Psoas muscle (tissue), 7 donors: ENCODE measurements at regions not wholly inside any gene's neighbourhood (a gene's known extent, or its start where the extent isn't known, plus 50 kb on each side); places are given as distances from the start of the nearest gene placed in this dataset.

ENCODE experiments used
- ATAC-seq, 4 donors: fragments of 200-7000 bp; cut with Tn5 transposase; one replicate each; pipeline ENCODE4 v1.9.1; 2020; ENCODE audit warnings: moderate library complexity in 3 of 4, mild to moderate bottlenecking in 2 of 4
- DNase-seq, 2 donors: peaks; one replicate each; pipeline ENCODE4 v3.0.0-alpha.2; 2020
- H3K27ac ChIP-seq: fragments of 200-600 bp; one replicate; pipeline ENCODE4 v1.8.0; 2022
- H3K27me3 ChIP-seq, 3 donors: fragments of 200-600 bp in 1 of 3; one replicate each; pipeline versions ENCODE4 v1.6.1 to v1.8.0; 2013 to 2022; ENCODE audit warnings: low read length in 2 of 3, mild to moderate bottlenecking in 2 of 3, moderate library complexity in 1 of 3; ENCODE audit not compliant: insufficient read depth in 3 of 3
- H3K36me3 ChIP-seq, 2 donors: fragments of 200-600 bp in 1 of 2; one replicate each; pipeline versions ENCODE4 v1.6.1 to v1.8.0; 2013 to 2022; ENCODE audit warnings: low read depth in 1 of 2, mild to moderate bottlenecking in 1 of 2, moderate library complexity in 1 of 2; ENCODE audit not compliant: insufficient read depth in 1 of 2
- H3K4me1 ChIP-seq: fragments of 200-600 bp; one replicate; pipeline ENCODE4 v1.8.0; 2022
- H3K4me3 ChIP-seq: fragments of 200-600 bp; one replicate; pipeline ENCODE4 v1.8.0; 2022; ENCODE audit warnings: mild to moderate bottlenecking
- H3K9me3 ChIP-seq: fragments of 200-600 bp; one replicate; pipeline ENCODE4 v1.8.0; 2022
- WGBS, 3 donors: extraction: QIAGEN DNeasy Blood & Tissue Kit; methylation state at CpG; one replicate each; pipeline versions ENCODE4 v1.1.6 to v1.1.7; 2013; 5-methylcytosine and 5-hydroxymethylcytosine counted together
- intact Hi-C, 2 donors: fragments of 100-400 bp; cut with DNase I; formaldehyde crosslinking; loops; one replicate each; pipeline versions ENCODE4 v1.11.0 to v1.14.2; 2022
- TF ChIP-seq, protein P1 (sequence below): fragments of 200-600 bp; IDR thresholded peaks from one replicate; pipeline ENCODE4 v1.8.0; 2022; ENCODE audit warnings: antibody characterized with exemption
- donor health status: healthy with polysubstance abuse.
- donor health status: DM: no; HTN: no; CAD: no; lungs with moderate emphysema.
- donor health status: Bipolar disorder and iron deficiency.
- donor health status: healthy.
- donor health status: DM: yes; HTN: yes; CAD: no.
- donor health status: DM: no; HTN: no; CAD: no.
- donor health status: DM: yes; HTN: yes; CAD: no.

GRCh38 chr2:138125306-138126288, 161.3 kb downstream of the HNMT start:
- Histone ChIP-seq H3K4me1 (no peaks in the 10 kb centered on the region), H3K4me3 (no peak overlapping the region), H3K27ac (no peak overlapping the region), H3K9me3 (no peaks in the 10 kb centered on the region), H3K36me3 (no peaks in the 10 kb centered on the region), H3K27me3 (no peaks in the 10 kb centered on the region)
- ATAC-seq (no peak), DNase-seq (no peak)
- intact Hi-C loops = no loop called here
- TF ChIP-seq, protein P1, sequence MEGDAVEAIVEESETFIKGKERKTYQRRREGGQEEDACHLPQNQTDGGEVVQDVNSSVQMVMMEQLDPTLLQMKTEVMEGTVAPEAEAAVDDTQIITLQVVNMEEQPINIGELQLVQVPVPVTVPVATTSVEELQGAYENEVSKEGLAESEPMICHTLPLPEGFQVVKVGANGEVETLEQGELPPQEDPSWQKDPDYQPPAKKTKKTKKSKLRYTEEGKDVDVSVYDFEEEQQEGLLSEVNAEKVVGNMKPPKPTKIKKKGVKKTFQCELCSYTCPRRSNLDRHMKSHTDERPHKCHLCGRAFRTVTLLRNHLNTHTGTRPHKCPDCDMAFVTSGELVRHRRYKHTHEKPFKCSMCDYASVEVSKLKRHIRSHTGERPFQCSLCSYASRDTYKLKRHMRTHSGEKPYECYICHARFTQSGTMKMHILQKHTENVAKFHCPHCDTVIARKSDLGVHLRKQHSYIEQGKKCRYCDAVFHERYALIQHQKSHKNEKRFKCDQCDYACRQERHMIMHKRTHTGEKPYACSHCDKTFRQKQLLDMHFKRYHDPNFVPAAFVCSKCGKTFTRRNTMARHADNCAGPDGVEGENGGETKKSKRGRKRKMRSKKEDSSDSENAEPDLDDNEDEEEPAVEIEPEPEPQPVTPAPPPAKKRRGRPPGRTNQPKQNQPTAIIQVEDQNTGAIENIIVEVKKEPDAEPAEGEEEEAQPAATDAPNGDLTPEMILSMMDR = no peak
- 85 to 91% (median 90%) methylated on average over 11 of the region's 11 CpGs for whole genome bisulfite sequencing, 3 donors

GRCh38 chr2:138132108-138132507, 167.8 kb downstream of the HNMT start:
- WGBS, 3 donors = 92 to 100% (median 96%) methylated on average over 1 of the region's 1 CpG
- no peak overlapping the region for H3K4me3 ChIP-seq
- no peaks in the 10 kb centered on the region for H3K36me3 ChIP-seq
- intact Hi-C loops = no loop called here
- no peaks in the 10 kb centered on the region for H3K4me1 ChIP-seq
- H3K27me3 ChIP-seq = no peaks in the 10 kb centered on the region
- no peaks in the 10 kb centered on the region for H3K9me3 ChIP-seq
- DNase-seq (no peak), ATAC-seq (no peak)
- TF ChIP-seq, protein P1 = no peak
- H3K27ac ChIP-seq = no peak overlapping the region

- Histone ChIP-seq H3K27ac (no peak overlapping the region), H3K27me3 (no peaks in the 10 kb centered on the region), H3K36me3 (no peaks in the 10 kb centered on the region), H3K4me3 (no peak overlapping the region), H3K4me1 (no peaks in the 10 kb centered on the region), H3K9me3 (peaks cover 5% of the 10 kb centered on the region)
- ATAC-seq (no peak), DNase-seq (no peak)
- intact Hi-C loops = no loop called here
- TF ChIP-seq, protein P1 = no peak
Measured at GRCh38 chr2:138137949-138138348, 173.7 kb downstream of the HNMT start.

DNA sequence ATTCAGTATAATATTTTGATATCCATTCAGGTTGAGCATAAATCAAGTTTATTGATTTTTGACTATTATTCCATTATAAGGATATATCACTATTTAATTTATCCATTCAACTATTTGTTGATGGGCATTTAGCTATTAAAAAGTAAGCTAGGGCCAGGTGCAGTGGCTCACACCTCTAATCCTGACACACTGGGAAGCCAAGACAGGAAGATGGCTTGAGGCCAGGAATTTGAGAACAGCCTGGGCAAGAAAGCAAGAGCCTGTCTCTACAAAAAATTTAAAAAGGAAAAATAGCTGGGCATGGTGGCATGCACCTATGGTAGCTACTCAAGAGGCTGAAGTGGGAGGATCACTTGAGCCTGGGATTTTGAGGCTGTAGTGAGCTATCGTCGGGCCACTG, 183.5 kb downstream of the HNMT start:
- Histone ChIP-seq H3K36me3 (no peaks in the 10 kb centered on the region), H3K4me1 (no peaks in the 10 kb centered on the region), H3K9me3 (no peaks in the 10 kb centered on the region), H3K4me3 (no peak overlapping the region), H3K27me3 (no peaks in the 10 kb centered on the region), H3K27ac (no peak overlapping the region)
- TF ChIP-seq, protein P1 = no peak
- no peak for ATAC-seq
- DNase-seq = no peak
- 68 to 94% (median 86%) methylated on average over 2 of the region's 2 CpGs for WGBS, 3 donors
- intact Hi-C loops = no loop called here
